ENCODE measurements at regions not wholly inside any gene's neighbourhood (a gene's known extent, or its start where the extent isn't known, plus 50 kb on each side); places are given as distances from the start of the nearest gene placed in this dataset.

DNA sequence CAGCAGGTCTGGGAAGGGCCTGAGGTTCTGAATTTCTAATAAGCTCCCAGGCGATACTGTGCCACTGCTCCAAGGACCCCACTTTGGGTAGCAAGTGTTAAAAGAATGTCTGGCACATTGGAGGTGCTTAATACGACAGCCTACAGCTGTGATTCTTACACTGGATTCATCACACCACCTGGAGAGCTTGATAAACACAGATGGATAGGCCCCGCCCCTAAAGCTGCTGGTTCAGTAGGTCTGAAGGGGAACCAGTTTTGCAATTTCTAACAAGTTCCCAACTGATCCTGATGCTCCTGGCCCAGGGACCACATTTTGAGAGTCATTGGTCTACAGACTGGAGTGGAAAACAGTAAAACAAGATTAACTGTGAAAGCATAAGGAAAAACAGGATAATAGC, 124.8 kb upstream of the ST8SIA2 start:
- no peak for TF ChIP-seq POLR2AphosphoS5 (IDR thresholded peaks at IDR 0.05; ENCODE audit: low read depth, low read length)
- no peak for TF ChIP-seq SP1 (IDR thresholded peaks at IDR 0.05; ENCODE audit: low read depth)
- TF ChIP-seq, protein P1, sequence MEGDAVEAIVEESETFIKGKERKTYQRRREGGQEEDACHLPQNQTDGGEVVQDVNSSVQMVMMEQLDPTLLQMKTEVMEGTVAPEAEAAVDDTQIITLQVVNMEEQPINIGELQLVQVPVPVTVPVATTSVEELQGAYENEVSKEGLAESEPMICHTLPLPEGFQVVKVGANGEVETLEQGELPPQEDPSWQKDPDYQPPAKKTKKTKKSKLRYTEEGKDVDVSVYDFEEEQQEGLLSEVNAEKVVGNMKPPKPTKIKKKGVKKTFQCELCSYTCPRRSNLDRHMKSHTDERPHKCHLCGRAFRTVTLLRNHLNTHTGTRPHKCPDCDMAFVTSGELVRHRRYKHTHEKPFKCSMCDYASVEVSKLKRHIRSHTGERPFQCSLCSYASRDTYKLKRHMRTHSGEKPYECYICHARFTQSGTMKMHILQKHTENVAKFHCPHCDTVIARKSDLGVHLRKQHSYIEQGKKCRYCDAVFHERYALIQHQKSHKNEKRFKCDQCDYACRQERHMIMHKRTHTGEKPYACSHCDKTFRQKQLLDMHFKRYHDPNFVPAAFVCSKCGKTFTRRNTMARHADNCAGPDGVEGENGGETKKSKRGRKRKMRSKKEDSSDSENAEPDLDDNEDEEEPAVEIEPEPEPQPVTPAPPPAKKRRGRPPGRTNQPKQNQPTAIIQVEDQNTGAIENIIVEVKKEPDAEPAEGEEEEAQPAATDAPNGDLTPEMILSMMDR (IDR thresholded peaks at IDR 0.05 in 2 of 3, conservative IDR thresholded peaks at IDR 0.05 in 1 of 3; ENCODE audit: borderline replicate concordance in 1 of 3, insufficient read depth in 1 of 3, low read depth in 2 of 3, low read length in 2 of 3) = no peak

Measured in HCT116 (cell line).